NCI-H345 (cell line): ENCODE measurements at regions not wholly inside any gene's neighbourhood (a gene's known extent, or its start where the extent isn't known, plus 50 kb on each side); places are given as distances from the start of the nearest gene placed in this dataset.

Source experiments
- DNase-seq: peaks from one replicate; lab custom pipeline; 2025; lab: John Stamatoyannopoulos, UW

- DNase-seq, result no peak
Observed at GRCh38 chr19:28977826-28978225, 235.1 kb downstream of the UQCRFS1 start.

GRCh38 chr19:28972058-28972852 is 240.7 kb downstream of the UQCRFS1 start:
- DNase-seq, result no peak

DNA sequence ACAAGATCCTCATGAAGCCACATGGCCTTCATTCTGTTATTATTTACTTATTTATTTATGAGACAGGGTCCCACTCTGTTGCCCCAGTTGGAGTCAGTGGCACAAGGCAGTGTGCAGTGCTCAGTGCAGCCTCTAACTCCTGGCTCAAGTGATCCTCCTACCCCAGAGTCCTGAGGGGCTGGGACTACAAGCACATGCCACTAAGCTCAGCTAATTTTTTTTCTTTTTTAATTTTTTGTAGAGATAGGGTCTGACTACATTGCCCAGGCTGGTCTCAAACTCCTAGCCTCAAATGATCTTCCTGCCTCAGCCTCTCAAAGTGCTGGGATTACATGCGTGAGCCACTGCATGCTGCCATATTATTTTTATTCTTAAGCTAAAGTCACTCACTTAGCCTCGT is 241.4 kb downstream of the UQCRFS1 start:
- no peak for DNase-seq

- no peak for DNase-seq
Observed at GRCh38 chr19:28971049-28971448, 241.9 kb downstream of the UQCRFS1 start.

- no peak for DNase-seq
Observed at GRCh38 chr19:28968721-28969120, 244.2 kb downstream of the UQCRFS1 start.

DNA sequence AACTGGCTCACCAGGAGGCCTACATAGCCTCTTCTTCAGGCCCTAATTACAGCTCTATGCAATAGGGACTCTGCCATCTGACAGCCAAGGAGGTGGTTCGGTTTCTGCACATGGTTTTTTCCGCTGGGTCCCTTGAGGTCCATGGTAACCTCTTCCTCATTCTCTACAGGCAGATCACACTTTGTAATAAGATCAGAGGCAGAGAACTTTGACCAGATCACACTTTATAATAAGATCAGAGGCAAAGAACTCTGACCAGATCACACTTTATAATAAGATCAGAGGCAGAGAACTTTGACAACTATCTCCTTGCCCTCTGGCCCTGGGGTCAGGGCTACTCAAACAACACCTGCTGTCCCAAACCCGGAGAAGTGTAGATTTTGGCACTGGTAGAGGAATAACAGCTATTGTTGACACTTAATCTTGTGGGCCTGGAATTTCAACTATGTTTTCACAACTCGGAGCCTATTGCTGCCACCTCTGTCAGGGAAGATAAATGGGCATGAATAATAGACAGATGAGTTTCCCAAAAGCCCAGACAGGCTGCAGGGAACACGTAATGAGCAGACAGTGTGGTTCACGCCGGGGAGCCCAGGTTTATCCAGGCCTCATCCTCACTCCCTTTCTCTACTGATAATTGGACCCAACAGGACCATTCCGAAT is 246.1 kb downstream of the UQCRFS1 start:
- no peak for DNase-seq

GRCh38 chr19:28964500-28964899 is 248.5 kb downstream of the UQCRFS1 start:
- DNase-seq, result no peak

DNA sequence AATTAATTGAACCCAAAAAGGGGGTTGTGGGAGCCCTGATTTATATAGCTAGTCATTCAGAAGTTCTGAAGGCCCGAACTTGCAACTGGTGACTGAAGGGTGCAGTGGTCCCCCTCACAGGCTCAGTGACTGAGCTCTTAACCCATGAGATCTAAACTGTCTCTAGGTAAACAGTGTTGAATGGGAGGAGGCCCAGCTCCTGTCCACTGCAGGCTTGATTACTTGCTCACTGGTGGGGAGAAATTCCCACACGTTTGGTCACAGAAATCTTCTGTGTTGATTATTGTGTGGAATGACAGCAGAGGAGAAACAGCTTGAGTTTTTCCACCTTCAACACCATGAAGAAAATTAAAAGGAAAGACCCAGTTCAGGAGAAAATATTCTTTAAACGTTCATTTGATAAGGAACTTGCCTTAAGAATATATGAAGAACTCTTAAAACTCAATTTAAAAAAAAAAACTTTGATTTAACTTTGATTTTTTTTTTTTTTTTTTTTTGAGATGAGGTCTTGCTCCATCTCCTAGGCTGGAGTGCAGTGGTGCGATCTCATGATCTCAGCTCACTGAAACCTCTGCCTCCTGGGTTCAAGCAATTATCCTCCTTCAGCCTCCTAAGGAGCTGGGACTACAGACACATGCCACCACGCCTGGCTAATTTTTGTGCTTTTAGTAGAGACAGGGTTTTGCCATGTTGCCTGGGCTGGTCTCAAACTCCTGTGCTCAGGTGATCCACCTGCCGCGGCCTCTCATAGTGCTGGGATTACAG is 249.3 kb downstream of the UQCRFS1 start:
- DNase-seq, result no peak

- DNase-seq, result no peak
Observed at GRCh38 chr19:28961772-28962500, 251.0 kb downstream of the UQCRFS1 start.

- no peak for DNase-seq
Observed at GRCh38 chr19:28960986-28961705, 251.8 kb downstream of the UQCRFS1 start.

DNA sequence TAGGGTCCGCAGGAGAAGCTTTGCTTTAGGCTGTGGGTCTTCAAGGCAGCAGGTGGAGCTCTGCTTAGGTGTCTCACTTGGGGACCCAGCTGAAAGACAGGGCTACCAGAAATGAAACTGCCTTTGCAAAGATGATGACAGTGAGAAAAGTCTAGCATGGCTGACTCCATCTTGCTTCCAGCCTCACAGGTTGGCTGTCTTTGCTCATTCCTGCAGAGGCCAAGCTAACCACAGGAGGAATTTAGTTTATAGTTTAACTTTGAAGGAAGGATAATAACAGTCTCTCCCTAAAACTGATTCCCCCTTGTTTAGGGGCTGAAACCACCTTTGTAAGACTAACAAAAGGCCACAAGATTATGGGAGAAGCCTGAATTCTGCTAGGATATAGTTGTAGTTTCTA is 252.4 kb downstream of the UQCRFS1 start:
- no peak for DNase-seq

GRCh38 chr19:28956961-28957360 is 256.0 kb downstream of the UQCRFS1 start:
- no peak for DNase-seq

GRCh38 chr19:28956421-28956820 is 256.5 kb downstream of the UQCRFS1 start:
- DNase-seq, result no peak

- no peak for DNase-seq
Observed at GRCh38 chr19:28949535-28949934, 263.4 kb downstream of the UQCRFS1 start.

- DNase-seq, result no peak
Observed at GRCh38 chr19:28949027-28949426, 263.9 kb downstream of the UQCRFS1 start.

DNA sequence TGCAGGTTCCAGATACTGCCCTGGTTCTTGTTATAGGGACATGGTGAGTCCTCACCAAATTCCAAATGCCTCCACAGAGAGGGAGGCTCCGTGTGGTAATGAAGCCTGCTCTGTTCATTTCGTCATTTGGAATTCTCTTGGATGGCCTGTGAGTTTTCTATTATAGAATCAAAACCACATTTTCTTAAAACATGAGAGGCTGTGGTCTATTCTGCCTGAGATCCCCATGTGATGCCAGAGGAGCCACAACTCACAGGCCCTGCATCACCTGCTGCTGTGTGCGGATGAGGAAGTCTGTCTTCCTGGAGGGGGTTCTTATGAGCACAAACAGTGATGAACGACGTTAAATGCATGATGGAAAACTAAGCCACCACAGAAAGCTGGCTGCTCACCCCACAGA is 264.4 kb downstream of the UQCRFS1 start:
- DNase-seq, result no peak

DNA sequence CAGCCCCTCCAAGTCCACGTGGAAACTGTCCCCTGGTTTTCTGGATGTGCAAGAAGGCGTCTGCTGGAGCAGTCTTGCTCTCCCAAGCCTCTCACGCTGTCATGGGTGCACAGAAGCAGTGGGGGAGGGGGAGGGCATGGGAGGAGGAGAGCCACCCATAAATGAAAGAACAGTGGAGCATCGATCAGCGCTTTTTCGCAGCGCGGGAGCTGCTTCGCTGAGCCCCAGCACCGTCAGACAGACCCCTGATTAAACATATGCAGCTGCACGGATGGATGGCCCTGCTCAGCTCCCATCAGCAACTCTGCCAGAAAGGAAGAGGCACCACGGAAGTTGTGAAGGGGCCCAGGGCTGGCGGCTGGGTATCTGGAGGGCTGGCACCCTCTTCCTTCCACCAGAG is 264.9 kb downstream of the UQCRFS1 start:
- no peak for DNase-seq

GRCh38 chr19:28943651-28944050 is 269.3 kb downstream of the UQCRFS1 start:
- no peak for DNase-seq

GRCh38 chr19:28941833-28942232 is 271.1 kb downstream of the UQCRFS1 start:
- no peak for DNase-seq

DNA sequence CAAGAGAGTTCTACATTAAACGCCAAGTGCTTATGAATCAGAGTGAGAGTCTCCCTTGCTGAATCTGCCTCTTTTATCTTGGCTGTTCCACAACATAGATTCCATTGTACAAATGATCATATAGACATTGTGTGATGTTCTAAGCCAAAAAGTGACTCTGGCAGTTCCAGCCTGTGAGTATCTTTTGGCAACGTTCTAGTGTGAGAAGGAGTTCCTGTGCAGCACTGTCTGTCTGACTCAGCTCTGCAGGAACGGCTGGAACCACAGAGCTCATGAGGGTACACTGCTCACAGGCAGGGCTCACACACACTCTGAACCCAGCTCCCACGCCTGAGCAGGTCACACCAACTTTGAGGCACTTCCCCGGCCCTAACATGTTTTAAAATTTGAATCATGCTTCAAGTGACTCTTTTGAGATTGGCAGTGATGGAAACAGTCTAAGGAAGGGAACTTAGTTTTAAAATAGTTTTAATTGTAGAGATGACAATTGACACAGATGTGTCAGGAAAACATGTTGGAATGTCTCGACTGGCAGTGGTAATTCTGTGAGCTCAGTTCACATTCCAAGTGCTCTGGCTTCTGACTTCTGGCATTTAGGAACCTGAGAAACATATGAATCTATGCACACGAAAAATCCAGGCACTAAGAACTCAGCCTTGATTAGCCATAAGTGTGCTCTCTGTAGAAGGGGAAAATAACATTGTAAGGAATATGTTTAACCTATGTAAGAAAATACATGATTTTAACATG is 272.0 kb downstream of the UQCRFS1 start:
- no peak for DNase-seq

- DNase-seq, result no peak
Observed at GRCh38 chr19:28939236-28939635, 273.7 kb downstream of the UQCRFS1 start.
